GM12873 (cell line): ENCODE measurements at regions not wholly inside any gene's neighbourhood (a gene's known extent, or its start where the extent isn't known, plus 50 kb on each side); places are given as distances from the start of the nearest gene placed in this dataset.

ENCODE experiments used
- TF ChIP-seq, protein P1 (sequence below): IDR thresholded peaks from 2 replicates; pipeline ENCODE4 v1.5.1; 2012; ENCODE audit warnings: low read depth, mild to moderate bottlenecking, moderate library complexity, low read length, control low read depth; ENCODE audit not compliant: insufficient read depth; ENCODE audit errors: missing control alignments

DNA sequence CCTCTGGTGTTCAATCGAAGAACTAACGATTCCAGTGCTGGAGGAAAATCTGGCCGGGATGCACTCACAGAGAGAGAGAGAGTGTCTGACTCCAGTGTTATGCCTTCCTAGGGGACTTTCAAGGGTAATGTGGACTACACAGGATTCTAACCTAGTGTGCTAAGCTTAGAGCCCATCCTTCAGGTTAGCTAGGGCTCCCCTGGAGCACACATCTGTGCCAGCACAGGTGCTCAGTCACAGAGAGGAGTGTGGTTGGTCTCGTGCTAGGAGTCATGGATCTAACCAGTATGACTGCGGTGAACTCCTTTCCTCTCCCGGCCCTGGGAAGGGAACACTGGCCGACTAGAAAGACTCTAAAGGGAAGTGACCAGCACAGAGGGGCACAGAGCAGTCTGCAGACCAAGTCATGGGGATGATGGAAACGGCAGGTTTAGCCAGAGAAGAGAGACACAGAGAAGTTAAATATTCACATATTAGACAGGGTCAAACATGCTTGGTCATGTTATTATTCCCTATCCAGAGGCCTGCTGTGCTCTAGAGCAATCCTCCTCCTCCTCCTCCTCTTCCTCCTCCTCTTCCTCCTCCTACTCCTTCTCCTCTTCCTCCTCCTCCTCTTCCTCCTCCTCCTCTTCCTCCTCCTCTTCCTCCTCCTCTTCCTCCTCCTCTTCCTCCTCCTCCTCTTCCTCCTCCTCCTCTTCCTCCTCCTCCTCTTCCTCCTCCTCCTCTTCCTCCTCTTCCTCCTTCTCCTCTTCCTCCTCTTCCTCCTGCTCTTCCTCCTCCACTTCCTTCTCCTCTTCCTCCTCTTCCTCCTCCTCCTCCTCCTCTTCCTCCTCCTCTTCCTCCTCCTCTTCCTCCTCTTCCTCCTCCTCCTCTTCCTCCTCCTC, 280.3 kb downstream of the XXYLT1 start:
- TF ChIP-seq, protein P1, sequence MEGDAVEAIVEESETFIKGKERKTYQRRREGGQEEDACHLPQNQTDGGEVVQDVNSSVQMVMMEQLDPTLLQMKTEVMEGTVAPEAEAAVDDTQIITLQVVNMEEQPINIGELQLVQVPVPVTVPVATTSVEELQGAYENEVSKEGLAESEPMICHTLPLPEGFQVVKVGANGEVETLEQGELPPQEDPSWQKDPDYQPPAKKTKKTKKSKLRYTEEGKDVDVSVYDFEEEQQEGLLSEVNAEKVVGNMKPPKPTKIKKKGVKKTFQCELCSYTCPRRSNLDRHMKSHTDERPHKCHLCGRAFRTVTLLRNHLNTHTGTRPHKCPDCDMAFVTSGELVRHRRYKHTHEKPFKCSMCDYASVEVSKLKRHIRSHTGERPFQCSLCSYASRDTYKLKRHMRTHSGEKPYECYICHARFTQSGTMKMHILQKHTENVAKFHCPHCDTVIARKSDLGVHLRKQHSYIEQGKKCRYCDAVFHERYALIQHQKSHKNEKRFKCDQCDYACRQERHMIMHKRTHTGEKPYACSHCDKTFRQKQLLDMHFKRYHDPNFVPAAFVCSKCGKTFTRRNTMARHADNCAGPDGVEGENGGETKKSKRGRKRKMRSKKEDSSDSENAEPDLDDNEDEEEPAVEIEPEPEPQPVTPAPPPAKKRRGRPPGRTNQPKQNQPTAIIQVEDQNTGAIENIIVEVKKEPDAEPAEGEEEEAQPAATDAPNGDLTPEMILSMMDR = no peak

- TF ChIP-seq, protein P1 = no peak
Measured at GRCh38 chr3:194991338-194991654, 279.7 kb downstream of the XXYLT1 start.

DNA sequence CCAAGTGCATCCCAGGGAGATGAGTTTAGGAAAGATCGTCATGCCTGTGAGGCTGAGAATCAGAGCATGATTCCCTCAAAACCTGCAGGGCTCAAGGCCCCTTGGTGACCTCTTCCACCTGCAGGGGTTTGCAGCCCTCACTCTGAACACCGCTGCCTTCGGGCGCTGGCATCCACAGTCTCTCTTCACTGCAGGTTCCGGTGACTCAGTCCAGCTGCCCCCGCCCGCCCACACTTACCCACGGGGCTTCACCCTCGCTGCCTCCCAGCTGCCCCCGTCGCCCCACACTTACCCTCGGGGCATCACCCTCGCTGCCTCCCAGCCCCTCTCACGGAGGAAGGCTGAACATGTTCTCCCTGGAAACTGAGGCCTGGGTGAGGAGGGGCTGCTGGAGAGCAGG, 277.1 kb downstream of the XXYLT1 start:
- TF ChIP-seq, protein P1 = no peak

GRCh38 chr3:194994551-194994981, 276.4 kb downstream of the XXYLT1 start:
- TF ChIP-seq, protein P1 = no peak

GRCh38 chr3:194995334-194995733, 275.6 kb downstream of the XXYLT1 start:
- TF ChIP-seq, protein P1 = no peak

- TF ChIP-seq, protein P1 = no peak
Measured at GRCh38 chr3:194995922-194996321, 275.0 kb downstream of the XXYLT1 start.

DNA sequence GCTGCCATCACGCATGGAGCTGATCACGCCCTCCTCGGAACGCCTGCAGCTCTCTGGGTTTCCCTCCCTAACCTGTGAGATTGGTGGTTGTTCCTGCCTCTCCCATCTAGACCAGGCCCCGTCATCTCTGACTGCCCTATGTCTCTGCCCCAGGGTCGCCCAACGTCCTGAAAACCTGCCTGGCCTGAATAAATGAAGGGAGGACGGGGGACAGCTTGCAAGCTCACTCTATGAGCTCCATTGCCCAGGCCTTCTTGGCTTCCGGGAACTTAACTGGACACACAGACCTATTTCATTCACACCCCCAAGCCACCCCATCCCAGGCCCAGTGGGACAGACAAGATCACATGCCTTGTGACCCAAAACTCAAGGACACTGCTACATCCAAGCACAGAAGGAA, 274.2 kb downstream of the XXYLT1 start:
- TF ChIP-seq, protein P1 = no peak
